ENCODE measurements at regions not wholly inside any gene's neighbourhood (a gene's known extent, or its start where the extent isn't known, plus 50 kb on each side); places are given as distances from the start of the nearest gene placed in this dataset.

DNA sequence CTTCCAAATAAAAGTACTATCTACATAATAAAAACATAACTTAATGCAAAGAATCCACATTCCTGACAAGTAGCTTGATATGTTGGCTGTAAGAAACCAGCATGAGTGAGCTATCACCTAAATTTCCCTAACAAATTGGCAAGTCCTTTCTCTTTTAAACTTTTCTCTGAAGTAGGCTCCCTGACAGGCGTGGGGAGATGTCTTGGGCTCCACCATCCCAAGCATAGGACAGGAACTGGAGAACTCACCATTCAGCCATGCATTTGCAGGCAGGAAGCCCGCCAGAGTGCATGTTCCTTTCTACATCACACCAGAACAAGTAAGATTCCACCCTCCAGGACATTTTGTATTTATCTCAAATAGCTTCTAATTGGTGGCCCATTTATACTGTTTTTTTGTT is 921.9 kb upstream of the CELF4 start:
- no peak for TF ChIP-seq POLR2A (IDR thresholded peaks at IDR 0.05; ENCODE audit: extremely low read depth, insufficient read length)
- TF ChIP-seq, protein P1, sequence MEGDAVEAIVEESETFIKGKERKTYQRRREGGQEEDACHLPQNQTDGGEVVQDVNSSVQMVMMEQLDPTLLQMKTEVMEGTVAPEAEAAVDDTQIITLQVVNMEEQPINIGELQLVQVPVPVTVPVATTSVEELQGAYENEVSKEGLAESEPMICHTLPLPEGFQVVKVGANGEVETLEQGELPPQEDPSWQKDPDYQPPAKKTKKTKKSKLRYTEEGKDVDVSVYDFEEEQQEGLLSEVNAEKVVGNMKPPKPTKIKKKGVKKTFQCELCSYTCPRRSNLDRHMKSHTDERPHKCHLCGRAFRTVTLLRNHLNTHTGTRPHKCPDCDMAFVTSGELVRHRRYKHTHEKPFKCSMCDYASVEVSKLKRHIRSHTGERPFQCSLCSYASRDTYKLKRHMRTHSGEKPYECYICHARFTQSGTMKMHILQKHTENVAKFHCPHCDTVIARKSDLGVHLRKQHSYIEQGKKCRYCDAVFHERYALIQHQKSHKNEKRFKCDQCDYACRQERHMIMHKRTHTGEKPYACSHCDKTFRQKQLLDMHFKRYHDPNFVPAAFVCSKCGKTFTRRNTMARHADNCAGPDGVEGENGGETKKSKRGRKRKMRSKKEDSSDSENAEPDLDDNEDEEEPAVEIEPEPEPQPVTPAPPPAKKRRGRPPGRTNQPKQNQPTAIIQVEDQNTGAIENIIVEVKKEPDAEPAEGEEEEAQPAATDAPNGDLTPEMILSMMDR (IDR thresholded peaks at IDR 0.05; ENCODE audit: low read depth, low read length): no peak
